ENCODE measurements at regions not wholly inside any gene's neighbourhood (a gene's known extent, or its start where the extent isn't known, plus 50 kb on each side); places are given as distances from the start of the nearest gene placed in this dataset.

DNA sequence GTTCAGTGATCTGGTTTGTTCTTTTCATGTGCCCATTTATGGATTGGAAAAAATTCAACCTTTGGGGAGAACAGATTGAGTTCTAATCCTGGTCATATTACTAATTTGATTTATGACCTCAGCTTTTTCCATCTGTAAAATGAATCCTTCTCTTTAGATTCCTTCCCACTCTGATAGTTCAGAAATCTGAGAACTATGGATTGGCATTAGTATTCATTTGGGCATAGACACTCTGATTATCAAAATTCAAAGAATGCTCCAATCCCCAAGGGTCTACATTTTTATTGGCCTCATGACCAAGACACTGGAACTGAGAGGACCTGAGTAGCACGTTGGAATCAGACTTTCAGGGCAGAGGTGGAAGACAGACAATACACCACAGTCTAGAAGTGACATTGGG is 405.9 kb upstream of the PAPPA start:
- TF ChIP-seq, protein P1, sequence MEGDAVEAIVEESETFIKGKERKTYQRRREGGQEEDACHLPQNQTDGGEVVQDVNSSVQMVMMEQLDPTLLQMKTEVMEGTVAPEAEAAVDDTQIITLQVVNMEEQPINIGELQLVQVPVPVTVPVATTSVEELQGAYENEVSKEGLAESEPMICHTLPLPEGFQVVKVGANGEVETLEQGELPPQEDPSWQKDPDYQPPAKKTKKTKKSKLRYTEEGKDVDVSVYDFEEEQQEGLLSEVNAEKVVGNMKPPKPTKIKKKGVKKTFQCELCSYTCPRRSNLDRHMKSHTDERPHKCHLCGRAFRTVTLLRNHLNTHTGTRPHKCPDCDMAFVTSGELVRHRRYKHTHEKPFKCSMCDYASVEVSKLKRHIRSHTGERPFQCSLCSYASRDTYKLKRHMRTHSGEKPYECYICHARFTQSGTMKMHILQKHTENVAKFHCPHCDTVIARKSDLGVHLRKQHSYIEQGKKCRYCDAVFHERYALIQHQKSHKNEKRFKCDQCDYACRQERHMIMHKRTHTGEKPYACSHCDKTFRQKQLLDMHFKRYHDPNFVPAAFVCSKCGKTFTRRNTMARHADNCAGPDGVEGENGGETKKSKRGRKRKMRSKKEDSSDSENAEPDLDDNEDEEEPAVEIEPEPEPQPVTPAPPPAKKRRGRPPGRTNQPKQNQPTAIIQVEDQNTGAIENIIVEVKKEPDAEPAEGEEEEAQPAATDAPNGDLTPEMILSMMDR (IDR thresholded peaks at IDR 0.05; ENCODE audit: poor library complexity) = no peak
- TF ChIP-seq EZH2phosphoT487 (IDR thresholded peaks at IDR 0.05; ENCODE audit: low read depth, severe bottlenecking, unreplicated experiment) (no peak), EZH2 (IDR thresholded peaks at IDR 0.05; ENCODE audit: borderline replicate concordance) (no peak)
